DND-41 (cell line): ENCODE measurements at regions not wholly inside any gene's neighbourhood (a gene's known extent, or its start where the extent isn't known, plus 50 kb on each side); places are given as distances from the start of the nearest gene placed in this dataset.

Experiments used
- EZH2 ChIP-seq: IDR thresholded peaks from 3 replicates; pipeline ENCODE4 v1.6.1; 2012; ENCODE audit warnings: borderline replicate concordance, low read depth, mild to moderate bottlenecking, moderate library complexity, low read length, inconsistent platforms; ENCODE audit not compliant: severe bottlenecking
- TF ChIP-seq, protein P1 (sequence below): IDR thresholded peaks from 2 replicates; pipeline ENCODE4 v1.5.1; 2012; ENCODE audit warnings: borderline replicate concordance, low read length, moderate library complexity, mild to moderate bottlenecking; ENCODE audit not compliant: poor library complexity, severe bottlenecking; ENCODE audit errors: extremely low read depth

DNA sequence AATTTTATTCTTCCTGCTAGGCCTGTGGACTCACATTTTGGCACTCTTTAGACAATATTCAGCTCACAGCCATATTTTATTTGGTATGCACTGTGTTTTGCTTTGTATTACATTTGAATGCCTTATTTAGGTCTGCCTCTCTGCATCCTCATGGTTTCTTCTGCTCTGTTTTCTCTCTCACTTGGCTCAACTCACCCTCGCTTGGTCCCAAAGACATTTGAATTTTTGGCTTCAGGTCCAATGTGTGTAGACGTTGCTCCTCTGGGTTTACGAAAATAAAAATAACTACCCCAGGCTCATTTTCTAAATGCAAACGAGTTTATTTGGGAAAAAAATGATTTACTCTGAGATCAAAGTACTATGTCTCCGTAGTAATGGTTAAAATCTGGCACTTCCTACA is 91.1 kb upstream of the REG3A start:
- TF ChIP-seq, protein P1, sequence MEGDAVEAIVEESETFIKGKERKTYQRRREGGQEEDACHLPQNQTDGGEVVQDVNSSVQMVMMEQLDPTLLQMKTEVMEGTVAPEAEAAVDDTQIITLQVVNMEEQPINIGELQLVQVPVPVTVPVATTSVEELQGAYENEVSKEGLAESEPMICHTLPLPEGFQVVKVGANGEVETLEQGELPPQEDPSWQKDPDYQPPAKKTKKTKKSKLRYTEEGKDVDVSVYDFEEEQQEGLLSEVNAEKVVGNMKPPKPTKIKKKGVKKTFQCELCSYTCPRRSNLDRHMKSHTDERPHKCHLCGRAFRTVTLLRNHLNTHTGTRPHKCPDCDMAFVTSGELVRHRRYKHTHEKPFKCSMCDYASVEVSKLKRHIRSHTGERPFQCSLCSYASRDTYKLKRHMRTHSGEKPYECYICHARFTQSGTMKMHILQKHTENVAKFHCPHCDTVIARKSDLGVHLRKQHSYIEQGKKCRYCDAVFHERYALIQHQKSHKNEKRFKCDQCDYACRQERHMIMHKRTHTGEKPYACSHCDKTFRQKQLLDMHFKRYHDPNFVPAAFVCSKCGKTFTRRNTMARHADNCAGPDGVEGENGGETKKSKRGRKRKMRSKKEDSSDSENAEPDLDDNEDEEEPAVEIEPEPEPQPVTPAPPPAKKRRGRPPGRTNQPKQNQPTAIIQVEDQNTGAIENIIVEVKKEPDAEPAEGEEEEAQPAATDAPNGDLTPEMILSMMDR, result no peak
- TF ChIP-seq EZH2, result no peak
